HT-29 (cell line): ENCODE measurements at regions not wholly inside any gene's neighbourhood (a gene's known extent, or its start where the extent isn't known, plus 50 kb on each side); places are given as distances from the start of the nearest gene placed in this dataset.

ENCODE experiments used
- DNase-seq: peaks from one replicate; pipeline ENCODE4 v3.0.0-alpha.2; 2015; ENCODE audit warnings: low spot score

DNA sequence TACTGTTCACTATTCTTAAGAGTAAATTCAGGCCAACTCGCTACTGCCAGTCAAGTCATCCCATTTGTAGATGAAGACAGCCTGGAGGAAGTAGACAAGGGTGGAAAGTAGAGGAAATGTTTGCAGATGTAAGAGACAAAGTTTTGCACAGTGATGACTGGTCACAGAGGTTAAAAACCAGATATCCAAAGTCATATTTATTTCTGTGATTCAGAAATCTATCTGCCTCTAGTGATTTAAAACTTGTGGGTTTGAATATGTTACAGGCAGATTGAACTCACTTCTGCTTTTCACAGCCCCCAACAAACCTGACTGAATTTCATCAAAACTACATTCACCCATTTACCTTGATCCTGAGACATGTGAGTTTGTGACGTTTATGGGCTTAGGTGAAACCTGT is 484.7 kb upstream of the C1orf87 start:
- no peak for DNase-seq

DNA sequence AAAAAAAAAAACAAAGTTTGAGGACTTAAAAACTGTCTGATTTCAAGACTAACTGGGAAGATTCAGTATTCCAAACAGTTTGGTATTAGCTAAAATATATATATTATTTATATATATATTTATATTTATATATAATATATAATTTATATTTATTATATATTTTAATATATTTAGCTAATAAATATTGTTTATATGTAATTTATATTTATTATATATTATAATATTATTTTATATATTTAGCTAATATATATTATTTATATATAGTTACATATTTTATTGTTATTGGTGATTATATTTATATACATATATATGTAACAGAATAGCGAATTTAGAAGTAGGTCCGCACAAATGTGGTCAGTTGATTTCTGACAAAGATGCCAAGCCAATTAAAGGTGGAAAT is 480.2 kb upstream of the C1orf87 start:
- no peak for DNase-seq

- no peak for DNase-seq
Measured at GRCh38 chr1:60547821-60548220, 474.3 kb upstream of the C1orf87 start.

DNA sequence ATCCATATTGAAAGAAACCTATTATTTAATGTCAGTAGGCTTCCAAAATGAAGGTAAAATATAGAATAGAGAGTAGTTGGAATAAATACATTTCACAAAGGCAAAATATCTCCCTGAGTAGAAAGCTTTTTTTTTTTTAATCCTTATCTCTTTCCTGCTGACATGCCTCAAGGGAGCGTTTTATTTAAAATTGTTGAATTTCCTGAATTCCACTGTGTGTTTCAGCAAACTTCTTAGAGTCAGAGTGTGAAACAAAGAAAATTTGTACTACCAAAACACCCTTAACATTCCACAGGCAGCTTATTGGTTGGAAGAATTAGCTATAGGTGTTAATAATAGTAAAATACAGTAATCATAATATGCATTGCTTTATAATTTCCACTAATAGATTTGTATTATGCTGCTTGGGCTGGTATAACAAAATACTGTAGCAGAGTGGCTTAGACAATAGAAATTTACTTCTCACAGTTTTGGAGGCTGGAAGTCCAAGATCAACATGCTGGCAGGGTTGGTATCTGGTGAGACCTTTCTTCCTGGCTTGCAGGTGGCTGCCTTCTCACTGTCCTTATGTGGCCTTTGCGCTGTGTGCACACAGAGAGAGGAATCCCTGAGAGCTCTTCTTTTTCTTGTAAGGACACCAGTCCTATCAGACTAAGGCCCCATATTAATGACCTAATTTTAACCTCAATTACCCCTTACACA is 468.4 kb upstream of the C1orf87 start:
- no peak for DNase-seq

GRCh38 chr1:60540141-60540540 is 466.6 kb upstream of the C1orf87 start:
- DNase-seq: no peak

DNA sequence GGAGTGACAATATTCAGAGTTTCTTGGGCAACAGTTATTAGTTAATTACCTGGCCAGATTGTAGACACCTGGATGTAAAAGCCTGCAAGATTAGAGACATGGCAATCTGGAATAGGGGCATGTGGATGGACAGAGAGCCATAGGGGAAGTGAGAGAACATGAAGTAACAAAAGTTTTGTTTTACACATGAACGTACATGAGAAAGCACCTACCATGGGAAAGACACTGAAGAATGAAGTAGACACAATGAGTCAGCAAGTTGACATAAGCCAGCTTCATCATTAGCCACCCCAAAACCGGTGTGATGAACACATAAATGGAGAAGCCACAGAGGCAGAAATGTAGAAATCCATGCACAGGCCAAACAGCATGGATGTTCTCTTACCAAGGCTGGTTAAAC is 462.1 kb upstream of the C1orf87 start:
- no peak for DNase-seq

DNA sequence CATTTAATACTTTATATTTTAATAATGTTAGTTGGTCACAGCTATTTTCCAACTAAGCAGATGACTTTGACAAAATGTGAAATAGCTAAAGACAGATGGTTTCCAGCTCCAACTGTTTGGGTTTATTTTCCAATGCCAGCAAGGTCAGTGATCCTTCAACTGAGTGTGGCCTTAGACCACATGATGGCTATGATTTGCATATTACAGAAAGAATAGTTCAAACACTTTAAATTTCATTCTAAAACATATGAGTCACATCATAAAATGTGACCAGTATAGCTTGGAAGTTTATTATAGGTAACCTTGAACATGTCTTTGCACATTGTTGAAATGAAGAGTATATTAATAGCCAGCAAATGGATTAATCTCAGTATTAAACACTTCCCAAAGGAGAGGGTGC is 454.0 kb upstream of the C1orf87 start:
- DNase-seq: no peak

- DNase-seq: no peak
Measured at GRCh38 chr1:60516996-60517395, 443.4 kb upstream of the C1orf87 start.

- no peak for DNase-seq
Measured at GRCh38 chr1:60510162-60510561, 436.6 kb upstream of the C1orf87 start.

DNA sequence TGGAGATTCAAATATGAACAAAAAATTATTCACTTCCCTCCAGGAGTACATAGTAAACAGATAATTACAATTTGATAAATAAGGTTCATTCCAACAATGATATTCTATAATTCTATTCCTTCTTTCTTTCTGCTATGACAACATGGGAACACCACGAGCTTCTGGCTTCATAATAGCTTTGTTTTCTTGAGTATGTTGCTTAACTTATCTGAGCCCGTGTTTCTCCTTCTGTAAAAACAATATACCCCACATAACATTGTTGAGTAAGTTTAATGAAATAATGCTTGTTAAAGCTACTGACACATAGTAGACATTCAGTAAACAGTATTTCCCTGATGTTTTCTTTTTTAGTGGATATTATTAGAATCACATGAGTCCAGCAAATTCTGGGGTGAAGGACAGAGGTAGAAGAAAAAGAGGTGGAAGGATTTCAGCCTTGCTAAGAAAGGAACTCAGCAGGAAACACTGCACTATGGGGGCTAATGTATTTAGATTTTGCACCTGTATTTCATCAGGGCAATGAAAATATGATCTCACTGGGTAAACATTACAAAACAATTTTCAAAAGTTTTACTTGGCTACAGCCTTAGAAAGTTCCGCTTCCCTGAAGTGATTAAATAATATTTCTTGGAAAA is 430.8 kb upstream of the C1orf87 start:
- no peak for DNase-seq

GRCh38 chr1:60503266-60503925 is 429.8 kb upstream of the C1orf87 start:
- no peak for DNase-seq

GRCh38 chr1:60502506-60502905 is 428.9 kb upstream of the C1orf87 start:
- DNase-seq: no peak

DNA sequence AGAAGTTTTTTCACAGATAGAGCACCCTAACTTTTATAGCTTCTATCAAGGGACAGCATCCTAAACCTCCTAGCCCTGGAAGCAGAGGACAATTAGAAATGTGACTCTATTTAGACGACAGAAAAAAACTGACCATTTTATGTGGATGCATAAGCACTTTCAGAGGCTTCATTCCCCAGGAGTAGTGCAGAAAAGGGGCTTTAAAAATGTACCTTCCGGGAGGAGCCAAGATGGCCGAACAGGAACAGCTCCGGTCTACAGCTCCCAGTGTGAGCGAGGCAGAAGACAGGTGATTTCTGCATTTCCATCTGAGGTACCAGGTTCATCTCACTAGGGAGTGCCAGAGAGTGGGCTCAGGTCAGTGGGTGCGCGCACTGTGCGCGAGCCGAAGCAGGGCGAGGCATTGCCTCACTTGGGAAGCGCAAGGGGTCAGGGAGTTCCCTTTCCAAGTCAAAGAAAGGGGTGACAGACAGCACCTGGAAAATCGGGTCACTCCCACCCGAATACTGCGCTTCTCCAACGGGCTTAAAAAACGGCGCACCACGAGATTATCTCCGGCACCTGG is 416.4 kb upstream of the C1orf87 start:
- peak; percentile 3 for DNase-seq

DNA sequence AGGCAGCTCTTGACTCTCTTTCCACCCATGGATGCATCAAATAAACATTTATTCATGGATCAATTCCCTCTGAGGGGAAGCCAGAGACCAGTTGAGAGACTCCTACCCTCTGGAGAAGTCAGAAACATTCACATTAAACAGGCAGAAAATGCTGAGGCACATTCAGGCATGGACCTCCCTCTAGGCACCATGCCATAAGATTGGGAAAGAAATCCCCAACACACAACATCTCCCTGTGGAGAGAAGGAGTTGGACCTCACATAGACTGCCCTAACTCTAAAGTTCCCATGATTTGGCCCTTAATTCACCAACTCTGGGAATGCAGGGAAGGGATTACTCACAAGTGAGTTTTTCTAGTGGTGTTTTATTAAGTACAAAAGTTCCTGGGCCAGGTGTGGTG is 415.3 kb upstream of the C1orf87 start:
- DNase-seq: no peak

GRCh38 chr1:60487565-60488345 is 414.2 kb upstream of the C1orf87 start:
- DNase-seq: no peak

DNA sequence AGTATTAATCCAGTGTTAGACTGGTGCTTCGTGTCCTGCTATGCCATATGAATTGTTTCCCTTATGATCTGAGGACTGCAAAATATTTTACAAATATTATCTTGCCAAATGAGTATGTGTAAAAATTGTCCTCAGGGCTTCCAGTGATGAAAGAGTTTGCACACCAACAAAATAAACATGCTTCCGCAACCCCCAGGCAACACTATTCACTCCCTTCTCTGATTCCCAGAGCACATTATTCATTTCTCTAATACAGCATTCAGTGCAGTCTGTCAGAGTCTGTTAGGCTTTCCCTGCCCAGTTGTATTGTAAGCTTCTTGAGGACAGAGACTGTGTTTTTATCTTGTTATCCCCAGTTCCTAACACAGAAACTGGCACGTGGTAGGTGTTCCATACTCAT is 409.9 kb upstream of the C1orf87 start:
- DNase-seq: no peak

DNA sequence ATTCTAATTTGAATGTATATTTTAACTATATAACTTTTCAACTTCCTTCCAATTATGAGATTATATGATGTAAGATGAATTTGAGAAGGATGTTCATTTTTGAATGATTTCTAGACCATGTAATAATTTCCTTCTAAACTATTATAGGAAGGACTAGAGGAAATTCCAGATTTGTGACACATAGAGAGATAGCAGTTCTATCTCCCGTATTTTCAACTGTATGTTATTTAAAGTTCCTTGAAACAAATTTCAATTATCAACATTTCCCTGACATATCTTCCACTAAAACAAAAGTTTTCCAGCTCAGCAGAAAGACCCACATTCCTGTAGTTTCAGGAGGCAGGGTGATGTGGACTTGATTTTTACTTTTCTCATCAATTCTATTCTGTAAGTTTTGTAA is 396.7 kb upstream of the C1orf87 start:
- no peak for DNase-seq

DNA sequence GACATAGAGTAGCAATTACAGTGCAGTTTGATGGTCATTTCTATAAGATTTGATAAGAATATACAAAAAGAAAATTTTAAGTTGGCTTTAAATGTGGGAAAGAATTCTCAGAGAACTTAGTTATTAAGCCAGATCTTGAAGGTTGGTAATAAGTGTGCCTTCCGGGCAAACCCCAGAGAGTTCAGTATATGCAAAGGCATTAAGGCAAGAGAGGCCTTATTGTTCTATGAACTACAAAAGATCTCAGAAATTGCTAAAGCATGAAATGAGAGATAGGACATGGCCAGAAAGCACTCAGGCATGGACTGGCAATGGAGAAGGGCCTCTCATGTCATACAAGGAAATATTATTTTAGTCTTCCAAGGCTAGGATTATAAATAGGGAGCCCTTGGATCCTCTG is 390.2 kb upstream of the C1orf87 start:
- no peak for DNase-seq

GRCh38 chr1:60463146-60463545 is 389.6 kb upstream of the C1orf87 start:
- no peak for DNase-seq

DNA sequence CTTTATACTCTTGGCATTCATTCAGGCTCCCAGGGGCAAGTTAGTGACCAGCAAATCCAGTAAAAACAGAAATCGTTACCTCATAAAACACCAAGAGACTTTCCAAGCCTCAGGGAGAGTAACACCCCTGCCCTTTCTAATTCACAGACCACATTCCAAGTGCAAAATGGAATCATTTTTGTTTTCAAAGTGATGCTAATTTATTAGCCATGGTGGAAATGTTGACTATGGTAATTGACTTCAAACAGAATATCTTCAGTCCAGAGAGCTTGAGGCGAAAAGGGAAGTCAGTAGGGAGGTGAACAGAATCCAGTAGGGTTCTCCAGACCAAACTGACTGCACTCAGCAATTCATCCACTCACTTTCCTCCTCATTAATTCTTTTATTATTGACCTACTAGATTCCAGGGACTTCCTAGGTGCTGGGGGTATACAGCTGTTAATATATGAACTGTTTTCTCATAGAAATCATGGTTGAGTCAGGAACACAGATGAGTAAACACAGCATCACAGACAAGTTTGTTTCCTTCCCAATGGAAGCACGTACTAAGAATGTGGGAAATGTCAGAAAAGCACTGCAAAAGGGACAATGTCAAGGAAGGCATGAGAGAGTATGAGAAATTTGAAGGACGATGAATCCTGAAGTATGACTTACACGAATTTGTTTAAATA is 388.5 kb upstream of the C1orf87 start:
- no peak for DNase-seq

DNA sequence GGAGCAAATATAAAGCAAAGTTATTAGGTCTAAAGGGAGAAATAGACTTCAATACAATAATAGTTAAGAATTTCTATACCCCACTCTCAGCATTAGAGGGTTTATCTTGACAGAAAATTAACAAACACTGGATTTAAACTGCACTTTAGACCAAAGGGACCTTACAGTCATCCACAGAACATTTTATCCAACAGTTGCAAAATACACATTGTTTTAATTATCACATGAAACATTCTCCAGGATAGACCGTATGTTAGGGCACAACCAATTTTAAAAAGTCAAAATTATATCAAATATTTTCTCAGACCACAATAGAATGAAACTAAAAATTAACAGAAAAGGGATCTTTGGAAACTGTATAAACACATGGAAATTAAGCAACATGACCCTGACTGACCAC is 384.5 kb upstream of the C1orf87 start:
- no peak for DNase-seq
